GM13976 (cell line): ENCODE measurements at regions not wholly inside any gene's neighbourhood (a gene's known extent, or its start where the extent isn't known, plus 50 kb on each side); places are given as distances from the start of the nearest gene placed in this dataset.

Experiments
- DNase-seq: peaks from one replicate; pipeline ENCODE4 v3.0.0; 2012; ENCODE audit warnings: low spot score
- CTCF ChIP-seq: IDR thresholded peaks from 2 replicates; pipeline ENCODE4 v1.5.1; 2012; ENCODE audit warnings: borderline replicate concordance, mild to moderate bottlenecking; ENCODE audit not compliant: insufficient read depth; ENCODE audit errors: extremely low read depth, missing control alignments, control extremely low read depth
- in situ Hi-C: fragments of 300-500 bp; cut with MboI; formaldehyde crosslinking; loops from one replicate; pipeline ENCODE4 v1.12.0; 2022; ENCODE audit warnings: low sequenced_read_pairs, mixed read lengths, inconsistent platforms; ENCODE audit not compliant: unreplicated experiment

DNA sequence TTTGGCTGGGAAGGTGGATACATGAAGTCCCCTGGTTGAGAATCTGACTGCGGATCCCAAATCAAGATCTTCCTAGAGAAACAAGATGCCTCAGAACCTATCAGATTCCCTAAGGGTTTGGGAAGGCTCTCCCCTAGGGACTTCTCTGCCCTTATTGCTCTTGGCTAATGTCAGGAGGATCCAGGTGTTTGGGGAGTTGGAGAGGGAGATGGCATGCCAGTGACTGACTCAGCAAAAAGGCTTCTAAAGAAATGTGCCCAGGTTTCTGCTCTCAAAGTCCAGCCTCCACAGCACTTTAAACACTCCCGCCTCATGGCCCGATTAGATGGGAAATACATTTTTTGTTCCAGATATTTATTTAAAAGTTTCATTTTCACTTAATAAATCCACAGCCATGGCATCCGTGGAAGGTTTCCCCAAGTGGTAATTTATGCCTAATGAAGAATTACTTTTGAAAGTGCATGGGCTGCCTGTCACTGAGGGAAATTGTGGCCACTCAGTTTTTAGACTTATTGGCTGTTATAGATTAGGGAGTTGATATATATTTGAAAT is 156.4 kb downstream of the OSR1 start:
- DNase-seq: no peak
- no peak for TF ChIP-seq CTCF
- in situ Hi-C loops: no loop called here

GRCh38 chr2:19198381-19198780 is 160.0 kb downstream of the OSR1 start:
- no peak for TF ChIP-seq CTCF
- in situ Hi-C loops: no loop called here
- DNase-seq: no peak

- DNase-seq: no peak
- no peak for TF ChIP-seq CTCF
- in situ Hi-C loops: no loop called here
Observed at GRCh38 chr2:19195661-19196060, 162.8 kb downstream of the OSR1 start.

DNA sequence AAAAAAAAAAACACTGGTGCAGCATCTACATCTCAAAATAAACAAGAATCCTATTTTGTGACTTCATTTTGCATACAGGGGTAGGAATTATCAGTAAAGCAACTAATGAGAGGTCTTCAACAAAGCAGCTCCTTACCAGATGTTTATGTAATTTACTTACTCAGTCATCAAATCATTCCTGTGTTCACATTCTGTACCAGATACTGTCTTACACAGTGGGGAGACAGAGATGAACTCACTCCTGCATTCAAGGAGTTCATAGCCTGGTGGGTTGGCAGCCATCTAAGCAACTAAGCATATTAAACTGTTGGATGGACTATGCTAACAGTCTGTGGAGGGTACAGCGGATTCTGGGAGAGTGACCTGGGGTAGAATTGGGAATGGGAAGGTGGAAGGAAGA is 169.0 kb downstream of the OSR1 start:
- no peak for TF ChIP-seq CTCF
- no peak for DNase-seq
- in situ Hi-C loops: no loop called here

GRCh38 chr2:19187323-19188020 is 171.0 kb downstream of the OSR1 start:
- DNase-seq: no peak
- no peak for TF ChIP-seq CTCF
- in situ Hi-C loops: no loop called here

- DNase-seq: no peak
- TF ChIP-seq CTCF: no peak
- in situ Hi-C loops: no loop called here
Observed at GRCh38 chr2:19185086-19185485, 173.3 kb downstream of the OSR1 start.
